Keratinocyte (primary cell): ENCODE measurements at regions not wholly inside any gene's neighbourhood (a gene's known extent, or its start where the extent isn't known, plus 50 kb on each side); places are given as distances from the start of the nearest gene placed in this dataset.

ENCODE experiments used
- DNase-seq: peaks from one replicate; pipeline ENCODE4 v3.0.0-alpha.2; 2011; ENCODE audit warnings: low read depth, missing footprints, low spot score
- FAIRE-seq: peaks from 2 replicates; lab custom pipeline; 2011; peaks lifted over from hg19 to GRCh38; lab: Jason Lieb, UNC
- H2AFZ ChIP-seq: 2 replicates; pipeline ENCODE4 v1.6.0; 2012; ENCODE audit warnings: low read length, control low read depth, inconsistent platforms; ENCODE audit not compliant: control insufficient read depth
- H3K27ac ChIP-seq: 2 replicates; pipeline ENCODE4 v1.5.1; 2011; ENCODE audit warnings: low read length; ENCODE audit not compliant: control insufficient read depth, insufficient read depth
- H3K27me3 ChIP-seq: 3 replicates; pipeline ENCODE4 v1.6.0; 2011; ENCODE audit warnings: low read length; ENCODE audit not compliant: control insufficient read depth, insufficient read depth; ENCODE audit errors: extremely low read depth
- H3K36me3 ChIP-seq, 2 experiments: 2 replicates in 1 of 2; 3 replicates in 1 of 2; pipeline ENCODE4 v1.5.1; 2011; ENCODE audit warnings: low read length in 2 of 2, mild to moderate bottlenecking in 1 of 2; ENCODE audit not compliant: control insufficient read depth in 2 of 2, insufficient read depth in 2 of 2; ENCODE audit errors: extremely low read depth in 1 of 2
- H3K4me1 ChIP-seq: 3 replicates; pipeline ENCODE4 v1.5.1; 2011; ENCODE audit warnings: low read length; ENCODE audit not compliant: control insufficient read depth, insufficient read depth; ENCODE audit errors: extremely low read depth
- H3K4me2 ChIP-seq: 3 replicates; pipeline ENCODE4 v1.6.0; 2011; ENCODE audit warnings: low read depth, low read length; ENCODE audit not compliant: control insufficient read depth, insufficient read depth; ENCODE audit errors: extremely low read depth
- H3K4me3 ChIP-seq, 3 experiments: fragments of 200-600 bp in 1 of 3; sonication (generic) in 1 of 3; 2 replicates in 2 of 3; 3 replicates in 1 of 3; pipeline ENCODE4 v1.5.1; 2011 to 2016; ENCODE audit warnings: low read length in 3 of 3, mild to moderate bottlenecking in 3 of 3, control low read depth in 2 of 3, inconsistent platforms in 1 of 3, low read depth in 1 of 3, mixed read lengths in 1 of 3, mixed run types in 1 of 3, moderate library complexity in 1 of 3; ENCODE audit not compliant: control insufficient read depth in 2 of 3, insufficient read depth in 2 of 3; ENCODE audit errors: extremely low read depth in 1 of 3
- H3K79me2 ChIP-seq: 2 replicates; pipeline ENCODE4 v1.6.0; 2012; ENCODE audit warnings: low read length; ENCODE audit not compliant: control insufficient read depth, insufficient read depth
- H3K9ac ChIP-seq: 3 replicates; pipeline ENCODE4 v1.6.0; 2011; ENCODE audit warnings: low read length; ENCODE audit not compliant: control insufficient read depth, insufficient read depth; ENCODE audit errors: extremely low read depth
- H3K9me1 ChIP-seq: 3 replicates; pipeline ENCODE4 v1.6.0; 2011; ENCODE audit warnings: low read length; ENCODE audit not compliant: control insufficient read depth, insufficient read depth; ENCODE audit errors: extremely low read depth
- H3K9me3 ChIP-seq: 2 replicates; pipeline ENCODE4 v1.5.1; 2012; ENCODE audit warnings: low read depth, low read length; ENCODE audit not compliant: control insufficient read depth
- H4K20me1 ChIP-seq: 3 replicates; pipeline ENCODE4 v1.6.0; 2011; ENCODE audit warnings: low read length; ENCODE audit not compliant: control insufficient read depth, insufficient read depth; ENCODE audit errors: extremely low read depth
- CTCF ChIP-seq, 3 experiments: IDR thresholded peaks in 1 of 3; conservative IDR thresholded peaks in 1 of 3; optimal IDR thresholded peaks in 1 of 3; 2 replicates in 2 of 3; 3 replicates in 1 of 3; pipeline versions ENCODE3 to v1.5.1; 2011; ENCODE audit warnings: low read length in 3 of 3, mild to moderate bottlenecking in 3 of 3, moderate library complexity in 2 of 3, control low read depth in 1 of 3, inconsistent platforms in 1 of 3; ENCODE audit not compliant: insufficient read depth in 2 of 3; ENCODE audit errors: extremely low read depth in 1 of 3
- EZH2 ChIP-seq: IDR thresholded peaks from one replicate; pipeline ENCODE4 v1.6.1; 2012; ENCODE audit warnings: inconsistent platforms, mild to moderate bottlenecking, low read length, moderate library complexity
- dilution Hi-C: fragments of 300-500 bp; cut with MboI; formaldehyde crosslinking; loops from one replicate; pipeline ENCODE4 v1.7.0; 2020; ENCODE audit warnings: low sequenced_read_pairs; ENCODE audit not compliant: extremely low pct_ligation_motif_present

GRCh38 chr14:86104691-86105265, 574.8 kb downstream of the FLRT2 start:
- no peak overlapping the region for H3K4me2 ChIP-seq
- dilution Hi-C loops, result no loop called here
- no peaks in the 10 kb centered on the region for H3K9me1 ChIP-seq
- no peak overlapping the region for H2AFZ ChIP-seq
- H3K27me3 ChIP-seq, result no peaks in the 10 kb centered on the region
- H3K36me3 ChIP-seq, result no peaks in the 10 kb centered on the region
- H3K4me3 ChIP-seq, result no peak overlapping the region
- no peak for FAIRE-seq
- no peak overlapping the region for H3K27ac ChIP-seq
- no peak overlapping the region for H3K9ac ChIP-seq
- no peaks in the 10 kb centered on the region for H4K20me1 ChIP-seq
- H3K79me2 ChIP-seq, result no peaks in the 10 kb centered on the region
- H3K9me3 ChIP-seq, result no peaks in the 10 kb centered on the region
- no peak for DNase-seq
- H3K4me1 ChIP-seq, result no peaks in the 10 kb centered on the region
- no peak for TF ChIP-seq EZH2
- TF ChIP-seq CTCF (optimal IDR thresholded peaks at IDR 0.05 in 1 of 3, IDR thresholded peaks at IDR 0.05 in 1 of 3, conservative IDR thresholded peaks at IDR 0.05 in 1 of 3; ENCODE audit: extremely low read depth in 1 of 3, insufficient read depth in 2 of 3, low read length in 3 of 3), result no peak

DNA sequence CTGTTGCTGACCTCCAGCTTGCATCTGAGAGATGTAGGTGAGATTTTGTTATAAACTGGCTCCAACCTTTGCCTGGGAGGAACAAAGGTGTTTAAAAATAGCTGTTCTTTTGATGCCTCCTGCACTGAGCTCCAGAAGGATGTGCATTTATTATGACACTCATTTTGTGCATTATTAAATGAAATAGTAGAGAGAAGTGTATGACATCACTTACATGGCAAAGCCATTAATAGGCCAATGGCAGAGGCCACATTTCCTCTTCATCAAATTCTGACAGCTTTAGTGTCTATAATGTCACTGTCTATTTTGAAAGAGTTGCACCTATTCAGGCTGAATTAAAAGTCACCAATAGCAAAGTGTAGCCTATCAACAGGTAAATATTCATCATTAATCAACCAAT, 564.6 kb downstream of the FLRT2 start:
- no peak overlapping the region for H3K4me3 ChIP-seq
- no peaks in the 10 kb centered on the region for H3K4me1 ChIP-seq
- no peaks in the 10 kb centered on the region for H3K9me1 ChIP-seq
- no peaks in the 10 kb centered on the region for H3K9me3 ChIP-seq
- no peak overlapping the region for H3K9ac ChIP-seq
- no peak overlapping the region for H3K27ac ChIP-seq
- dilution Hi-C loops, result no loop called here
- TF ChIP-seq CTCF (optimal IDR thresholded peaks at IDR 0.05 in 1 of 3, IDR thresholded peaks at IDR 0.05 in 1 of 3, conservative IDR thresholded peaks at IDR 0.05 in 1 of 3; ENCODE audit: extremely low read depth in 1 of 3, insufficient read depth in 2 of 3, low read length in 3 of 3) (no peak), EZH2 (no peak)
- FAIRE-seq (no peak), DNase-seq (no peak)
- no peaks in the 10 kb centered on the region for H3K36me3 ChIP-seq
- no peaks in the 10 kb centered on the region for H3K27me3 ChIP-seq
- no peaks in the 10 kb centered on the region for H3K79me2 ChIP-seq
- H4K20me1 ChIP-seq, result no peaks in the 10 kb centered on the region
- H2AFZ ChIP-seq, result no peak overlapping the region
- H3K4me2 ChIP-seq, result no peak overlapping the region
